ENCODE measurements at regions not wholly inside any gene's neighbourhood (a gene's known extent, or its start where the extent isn't known, plus 50 kb on each side); places are given as distances from the start of the nearest gene placed in this dataset.

DNA sequence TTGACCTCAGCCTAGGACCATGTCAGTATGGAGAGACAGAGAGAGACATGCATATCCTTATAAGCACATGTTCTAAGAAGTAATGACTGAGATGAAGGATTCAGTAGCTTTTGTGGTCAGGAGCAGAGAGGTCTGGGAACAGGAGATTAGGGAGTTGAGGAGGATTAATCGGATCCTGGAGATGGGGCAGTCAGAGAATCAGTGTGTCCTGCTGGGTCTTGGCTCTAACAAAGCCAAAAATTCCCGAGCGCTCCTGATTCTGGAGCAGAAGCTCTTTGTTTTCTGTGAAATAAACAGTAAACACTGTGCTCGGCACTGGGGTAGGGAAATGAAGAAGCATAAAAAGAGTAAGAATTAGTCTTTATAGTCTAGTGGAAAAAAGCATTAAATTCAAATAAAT is 520.0 kb upstream of the CLINT1 start:
- DNase-seq (ENCODE audit: low read depth), result peak; percentile 12

DNA sequence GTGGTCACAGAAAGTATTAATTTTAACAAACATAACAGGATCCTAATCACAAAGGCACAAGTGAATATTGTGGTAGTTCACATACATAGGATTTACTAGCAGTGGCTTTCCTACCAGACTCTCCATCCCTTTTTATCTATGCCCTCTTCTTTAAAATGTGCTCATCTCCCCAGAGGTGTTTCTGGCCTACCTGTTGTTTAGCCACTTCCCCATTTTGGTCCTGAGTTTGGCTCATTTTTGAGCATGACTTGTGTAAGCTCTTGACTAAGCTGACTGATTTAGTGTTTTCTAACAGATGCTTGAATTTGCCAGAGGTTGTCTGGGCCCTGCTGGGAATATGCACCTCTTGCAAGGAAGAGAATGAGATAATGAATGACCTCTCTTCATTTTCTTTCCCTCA is 517.7 kb upstream of the CLINT1 start:
- no peak for DNase-seq (ENCODE audit: low read depth)

DNA sequence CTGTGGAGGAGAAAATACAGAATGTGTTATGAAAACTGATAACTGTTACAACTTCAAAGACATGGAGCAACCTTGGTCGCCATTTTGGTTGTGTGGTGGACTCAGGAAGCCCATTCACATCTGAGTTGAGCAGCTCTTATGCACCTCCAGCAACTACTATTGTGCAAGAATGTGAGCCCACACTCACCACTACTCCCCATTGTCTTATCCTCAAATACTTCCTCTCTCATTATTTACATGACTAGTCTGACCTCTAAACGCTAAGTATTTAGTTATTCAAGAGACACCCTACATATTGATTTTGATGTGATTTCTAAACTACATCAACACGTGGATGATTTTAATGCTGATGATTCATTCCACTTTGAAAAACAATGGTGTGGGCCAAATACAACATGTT is 516.6 kb upstream of the CLINT1 start:
- no peak for DNase-seq (ENCODE audit: low read depth)

DNA sequence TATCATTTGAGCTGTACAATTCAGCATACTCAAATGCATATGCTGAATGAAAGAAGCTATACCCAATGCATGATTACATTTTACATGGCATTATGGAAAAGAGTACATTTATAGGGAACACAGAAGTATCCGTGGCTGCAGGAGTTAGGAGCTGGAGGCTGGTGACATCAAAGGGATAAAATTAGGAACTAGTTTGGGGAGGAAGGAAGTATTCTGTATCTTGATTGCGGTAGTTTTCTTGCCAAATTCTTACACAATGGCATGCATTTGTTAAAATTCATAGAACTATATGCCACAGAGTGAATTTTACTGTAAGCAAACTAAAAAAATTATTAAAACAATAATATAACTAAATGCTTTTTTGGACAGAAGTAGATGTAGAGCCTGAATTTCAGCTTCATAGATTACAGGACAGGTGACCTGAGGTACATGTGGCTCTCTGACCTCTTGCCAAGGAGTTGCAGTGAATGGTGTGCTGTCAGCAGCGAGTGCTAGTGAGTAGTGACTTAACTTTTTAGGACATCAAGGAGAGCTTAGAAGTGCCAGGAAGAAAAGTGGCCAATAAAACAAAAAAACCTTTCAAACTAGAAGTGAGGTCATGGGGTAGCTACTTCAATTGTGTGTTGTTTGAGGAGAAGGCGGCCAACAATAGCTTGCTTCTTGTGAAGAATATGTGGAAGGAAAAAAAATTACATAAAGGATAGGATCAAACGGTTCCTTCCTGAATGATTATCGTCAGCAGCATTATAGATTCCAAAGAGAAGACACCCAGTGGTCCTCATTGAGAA is 514.9 kb upstream of the CLINT1 start:
- no peak for DNase-seq (ENCODE audit: low read depth)

DNA sequence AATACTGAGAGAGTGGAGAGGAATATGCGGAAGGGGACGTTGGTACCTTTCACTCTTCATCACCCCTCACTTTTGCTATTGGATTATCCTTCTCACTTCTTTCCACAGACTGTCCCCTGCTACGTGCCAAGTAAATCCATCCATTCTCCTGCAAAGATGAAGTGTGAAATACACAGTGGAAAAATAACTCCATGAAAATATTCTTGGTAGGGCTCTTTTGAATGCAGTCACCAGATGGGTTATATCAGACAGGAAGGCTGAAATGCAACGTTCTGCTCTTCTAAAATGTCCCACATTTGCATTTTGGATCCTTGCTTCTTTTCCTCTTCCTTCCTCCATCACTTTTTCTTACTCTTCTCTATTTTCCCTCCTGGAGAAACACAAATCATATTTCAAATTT is 510.3 kb upstream of the CLINT1 start:
- DNase-seq (ENCODE audit: low read depth), result no peak

DNA sequence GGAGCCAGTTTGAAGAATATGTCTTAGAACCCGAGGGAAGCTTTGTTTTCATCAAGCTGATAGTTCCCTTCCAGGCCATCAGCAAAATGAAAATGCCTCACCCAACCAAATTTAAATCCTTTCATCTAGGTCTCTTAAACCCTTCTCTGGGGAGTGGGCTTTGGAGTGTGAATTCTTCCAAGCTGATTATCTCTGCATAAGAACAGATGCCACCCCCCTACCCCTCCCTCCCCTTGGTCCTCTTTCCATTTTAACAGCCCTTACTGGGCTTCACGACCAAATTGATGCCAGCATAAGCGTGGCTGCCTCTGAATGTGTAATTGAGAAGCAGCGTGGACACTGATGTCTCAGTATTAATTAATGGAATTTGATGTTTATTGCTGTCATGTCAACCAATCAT is 509.7 kb upstream of the CLINT1 start:
- DNase-seq (ENCODE audit: low read depth), result no peak

- DNase-seq (ENCODE audit: low read depth), result no peak
Measured at GRCh38 chr5:158364367-158364766, 505.4 kb upstream of the CLINT1 start.

DNA sequence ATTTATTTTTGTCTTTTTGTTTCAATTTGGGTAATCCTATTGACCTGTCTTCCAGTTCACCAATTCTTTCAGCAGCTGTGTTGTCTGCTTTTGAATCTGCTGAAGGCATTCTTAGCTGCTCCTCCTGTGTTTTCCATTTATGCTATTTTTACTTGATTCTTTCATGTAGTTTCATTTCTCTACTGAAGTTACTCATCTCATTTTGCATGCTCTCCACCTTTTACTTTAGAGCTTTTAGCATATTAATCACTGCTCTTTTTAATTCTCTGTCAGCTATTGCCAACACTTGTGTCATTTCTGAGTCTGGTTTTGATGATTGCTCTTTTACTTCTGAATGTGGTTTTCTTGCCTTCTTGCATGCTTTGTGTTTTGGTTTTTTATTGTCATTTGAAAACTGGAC is 496.0 kb upstream of the CLINT1 start:
- no peak for DNase-seq (ENCODE audit: low read depth)

DNA sequence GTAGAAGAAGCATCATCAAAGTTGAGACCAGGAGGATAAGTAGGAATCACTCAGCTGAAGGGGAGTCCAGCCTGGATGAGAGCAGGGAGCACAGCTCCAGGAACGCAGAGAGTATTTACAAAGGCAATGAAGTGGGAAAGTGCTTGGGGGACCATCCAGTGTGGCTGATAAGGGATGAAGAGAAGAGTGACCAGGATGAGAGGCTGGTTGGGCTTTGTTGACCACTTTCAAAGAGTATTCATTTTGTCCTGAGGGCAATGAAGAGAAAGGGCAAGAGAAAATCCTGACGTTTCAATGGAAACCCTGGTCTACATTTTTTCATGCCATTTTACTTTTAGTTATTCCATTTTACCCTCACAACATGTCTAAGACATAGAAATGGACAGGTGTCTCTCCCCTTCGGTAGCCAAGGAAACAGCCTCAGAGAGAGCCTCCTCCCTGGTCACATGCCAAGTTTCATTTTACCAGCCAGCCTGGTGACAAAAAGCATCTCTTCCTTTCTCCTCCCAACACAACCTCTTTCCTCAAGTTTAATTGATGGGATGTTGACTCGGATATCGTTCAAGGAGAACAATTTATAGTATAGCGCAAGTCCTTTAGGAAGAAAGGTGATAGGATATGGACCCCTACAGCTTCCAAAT is 492.7 kb upstream of the CLINT1 start:
- peak; percentile 4 for DNase-seq (ENCODE audit: low read depth)

GRCh38 chr5:158349987-158350386 is 491.0 kb upstream of the CLINT1 start:
- DNase-seq (ENCODE audit: low read depth), result no peak

GRCh38 chr5:158344376-158344775 is 485.4 kb upstream of the CLINT1 start:
- no peak for DNase-seq (ENCODE audit: low read depth)

DNA sequence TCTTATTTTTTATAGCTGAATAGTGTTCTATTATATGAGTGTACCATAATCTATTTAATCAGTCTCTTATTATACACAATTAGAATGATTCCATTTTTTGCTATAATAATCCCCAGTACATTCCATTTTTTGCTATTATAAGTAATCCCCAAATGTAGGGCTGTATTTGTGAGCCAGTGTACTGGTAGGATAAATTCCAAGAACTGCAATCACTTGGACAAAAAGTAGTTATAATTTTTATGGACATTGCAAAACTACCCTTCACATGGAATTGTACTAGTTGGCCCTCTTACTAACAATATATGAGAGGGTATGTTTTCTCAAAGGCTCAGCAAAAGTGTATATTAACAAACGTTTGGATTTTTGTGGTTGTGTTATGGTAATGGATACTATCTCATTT is 481.7 kb upstream of the CLINT1 start:
- DNase-seq (ENCODE audit: low read depth), result no peak

DNA sequence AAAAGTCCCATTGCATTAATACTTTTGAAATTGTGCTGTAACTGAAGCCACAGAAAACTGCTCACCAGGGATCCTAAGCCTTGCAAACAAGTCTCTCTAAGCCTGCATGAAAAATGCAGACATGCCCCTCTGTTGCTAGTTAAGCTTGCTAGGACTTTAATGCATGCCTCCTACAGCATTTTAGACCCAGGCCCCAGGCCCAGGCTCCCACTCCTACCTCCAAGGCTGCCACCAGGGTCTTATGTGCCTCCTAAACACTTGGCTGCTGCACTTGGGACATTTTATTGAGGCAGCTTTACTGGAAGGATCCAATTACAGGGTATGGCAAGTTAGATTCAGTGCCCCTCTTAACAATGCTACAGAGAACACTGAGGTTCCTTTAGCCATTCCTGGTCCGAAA is 467.3 kb upstream of the CLINT1 start:
- no peak for DNase-seq (ENCODE audit: low read depth)

GRCh38 chr5:158324236-158324635 is 465.3 kb upstream of the CLINT1 start:
- peak; percentile 3 for DNase-seq (ENCODE audit: low read depth)

- DNase-seq (ENCODE audit: low read depth), result no peak
Measured at GRCh38 chr5:158322620-158323019, 463.7 kb upstream of the CLINT1 start.

GRCh38 chr5:158320934-158321333 is 462.0 kb upstream of the CLINT1 start:
- DNase-seq (ENCODE audit: low read depth), result no peak

- peak; percentile 7 for DNase-seq (ENCODE audit: low read depth)
Measured at GRCh38 chr5:158320178-158320674, 461.3 kb upstream of the CLINT1 start.

DNA sequence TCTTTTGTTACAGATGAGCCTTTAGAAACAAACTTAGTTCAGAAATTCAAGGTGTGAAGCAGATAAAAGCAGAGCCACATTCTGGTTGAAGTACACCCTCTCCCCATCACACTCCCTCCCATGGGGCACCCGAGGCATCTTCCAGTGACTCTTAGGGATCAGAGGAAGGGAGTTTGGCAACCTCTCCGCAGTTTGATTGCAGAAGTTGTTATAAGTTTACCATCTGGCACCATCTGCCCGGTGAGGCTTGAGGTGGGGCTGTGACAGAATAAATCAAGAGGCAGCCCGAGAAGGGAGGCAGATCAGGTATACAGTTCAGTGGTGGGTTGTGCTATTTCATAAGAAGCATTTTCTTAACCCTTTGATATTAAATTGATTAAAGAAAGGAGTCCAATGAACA is 458.6 kb upstream of the CLINT1 start:
- DNase-seq (ENCODE audit: low read depth), result no peak

DNA sequence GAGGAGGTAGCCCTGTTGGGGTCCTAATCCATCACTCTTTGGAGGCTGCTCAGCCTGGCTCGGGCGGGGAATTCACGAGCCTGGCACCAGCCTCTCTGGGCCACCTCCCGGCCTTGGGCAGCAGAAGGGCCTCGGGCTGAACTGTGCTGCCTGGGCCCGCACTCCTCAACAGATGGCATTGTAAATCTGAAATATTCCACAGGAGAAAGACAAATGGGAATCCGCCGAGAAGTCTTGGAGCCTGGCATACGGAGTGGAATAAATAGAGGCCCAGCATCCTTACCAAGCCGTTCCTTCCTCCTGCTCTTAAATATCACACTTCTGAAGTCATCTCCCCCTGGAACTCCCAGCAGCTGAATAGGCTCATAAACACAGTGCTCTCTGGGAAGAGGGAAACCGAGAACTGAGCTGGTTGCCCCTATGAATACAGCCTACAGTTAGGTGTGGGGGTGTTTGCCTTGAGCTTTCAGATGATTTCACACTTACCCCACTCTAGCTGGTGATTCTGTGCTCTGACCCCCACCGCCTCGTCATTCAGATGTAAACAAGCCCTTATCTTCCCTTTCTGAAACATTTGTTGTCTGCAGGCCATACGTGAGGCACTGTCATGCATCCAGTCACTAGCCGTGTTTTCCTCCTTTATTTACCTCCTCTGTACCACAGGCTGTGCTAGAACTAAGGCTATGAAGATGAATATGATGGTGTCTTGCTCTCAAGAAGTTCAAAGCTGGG is 455.0 kb upstream of the CLINT1 start:
- DNase-seq (ENCODE audit: low read depth), result no peak

- DNase-seq (ENCODE audit: low read depth), result no peak
Measured at GRCh38 chr5:158313027-158313732, 454.2 kb upstream of the CLINT1 start.

DNA sequence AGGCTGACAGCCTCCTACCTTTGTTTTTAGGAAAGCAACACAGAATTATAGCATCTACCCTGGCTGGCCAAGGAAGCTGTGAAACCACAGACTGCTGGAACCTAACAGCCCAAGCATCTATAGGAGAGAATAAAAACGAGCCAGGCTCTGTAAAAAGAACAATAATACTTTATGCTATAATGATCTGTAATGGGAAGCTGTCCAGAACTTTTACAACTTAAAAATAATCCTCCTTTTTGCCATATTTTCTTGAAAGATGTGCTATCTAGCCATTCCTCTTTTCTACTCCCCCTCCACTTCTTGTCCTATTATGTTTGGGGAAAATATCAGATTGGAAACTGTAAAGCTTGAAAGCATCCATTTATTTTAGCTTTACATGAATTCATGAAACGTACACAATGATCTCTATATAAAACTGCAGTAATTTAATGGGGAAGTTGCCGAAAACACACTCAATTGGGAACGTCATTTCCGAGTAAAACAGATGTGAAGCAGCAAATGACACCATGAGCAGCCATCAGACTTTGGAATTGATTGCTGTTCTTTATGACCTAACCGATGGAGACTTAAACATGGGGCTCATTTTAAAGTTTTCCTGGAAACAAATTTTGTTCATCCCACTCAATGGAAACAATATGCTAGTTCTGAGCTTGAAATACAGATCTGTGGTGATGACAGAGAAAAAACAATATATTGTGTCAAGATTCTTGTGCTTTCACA is 450.3 kb upstream of the CLINT1 start:
- no peak for DNase-seq (ENCODE audit: low read depth)

All from myocyte (in vitro differentiated cells).